ENCODE measurements at regions not wholly inside any gene's neighbourhood (a gene's known extent, or its start where the extent isn't known, plus 50 kb on each side); places are given as distances from the start of the nearest gene placed in this dataset.

DNA sequence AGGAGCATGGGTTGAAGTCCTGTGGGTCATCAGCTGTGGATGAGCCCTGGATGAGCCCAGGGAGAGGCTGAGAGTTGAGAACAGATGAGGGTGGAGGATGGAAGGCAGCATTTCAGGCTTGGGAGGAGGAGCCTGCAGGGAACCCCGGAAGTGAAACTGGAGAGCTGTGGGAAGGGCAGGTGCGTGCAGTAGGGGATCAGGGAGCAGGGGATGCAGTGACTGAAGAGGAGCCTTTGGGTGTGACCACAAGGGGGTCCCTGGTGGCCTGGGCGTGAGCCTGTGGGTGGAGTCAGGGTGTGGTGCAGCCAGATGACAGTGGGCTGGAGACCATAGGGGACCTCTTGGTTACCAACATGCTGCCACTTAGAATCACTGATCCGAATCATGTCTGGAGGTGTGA, 115.5 kb downstream of the PAPOLA start:
- Histone ChIP-seq H3K27ac (ENCODE audit: insufficient read depth, low read length, poor library complexity, severe bottlenecking) (no peak overlapping the region), H3K4me3 (ENCODE audit: insufficient read depth, low read depth, low read length, poor library complexity, severe bottlenecking) (no peak overlapping the region), H3K27me3 (replicated peaks; ENCODE audit: control insufficient read depth, insufficient read depth, low read length, poor library complexity, severe bottlenecking) (no peaks in the 10 kb centered on the region), H3K36me3 (ENCODE audit: control insufficient read depth, insufficient read depth, low read length) (no peaks in the 10 kb centered on the region), H3K9me3 (ENCODE audit: control insufficient read depth, low read length) (no peaks in the 10 kb centered on the region), H3K4me1 (ENCODE audit: control insufficient read depth, insufficient read depth, low read length, poor library complexity, severe bottlenecking) (no peaks in the 10 kb centered on the region)
- DNase-seq: no peak

GRCh38 chr14:96622926-96623325, 120.7 kb downstream of the PAPOLA start:
- no peak overlapping the region for H3K27ac ChIP-seq (ENCODE audit: insufficient read depth, low read length, poor library complexity, severe bottlenecking)
- H3K4me1 ChIP-seq (ENCODE audit: control insufficient read depth, insufficient read depth, low read length, poor library complexity, severe bottlenecking): no peaks in the 10 kb centered on the region
- no peak overlapping the region for H3K4me3 ChIP-seq (ENCODE audit: insufficient read depth, low read depth, low read length, poor library complexity, severe bottlenecking)
- DNase-seq: no peak
- H3K27me3 ChIP-seq (replicated peaks; ENCODE audit: control insufficient read depth, insufficient read depth, low read length, poor library complexity, severe bottlenecking): no peaks in the 10 kb centered on the region
- no peaks in the 10 kb centered on the region for H3K36me3 ChIP-seq (ENCODE audit: control insufficient read depth, insufficient read depth, low read length)
- no peaks in the 10 kb centered on the region for H3K9me3 ChIP-seq (ENCODE audit: control insufficient read depth, low read length)

DNA sequence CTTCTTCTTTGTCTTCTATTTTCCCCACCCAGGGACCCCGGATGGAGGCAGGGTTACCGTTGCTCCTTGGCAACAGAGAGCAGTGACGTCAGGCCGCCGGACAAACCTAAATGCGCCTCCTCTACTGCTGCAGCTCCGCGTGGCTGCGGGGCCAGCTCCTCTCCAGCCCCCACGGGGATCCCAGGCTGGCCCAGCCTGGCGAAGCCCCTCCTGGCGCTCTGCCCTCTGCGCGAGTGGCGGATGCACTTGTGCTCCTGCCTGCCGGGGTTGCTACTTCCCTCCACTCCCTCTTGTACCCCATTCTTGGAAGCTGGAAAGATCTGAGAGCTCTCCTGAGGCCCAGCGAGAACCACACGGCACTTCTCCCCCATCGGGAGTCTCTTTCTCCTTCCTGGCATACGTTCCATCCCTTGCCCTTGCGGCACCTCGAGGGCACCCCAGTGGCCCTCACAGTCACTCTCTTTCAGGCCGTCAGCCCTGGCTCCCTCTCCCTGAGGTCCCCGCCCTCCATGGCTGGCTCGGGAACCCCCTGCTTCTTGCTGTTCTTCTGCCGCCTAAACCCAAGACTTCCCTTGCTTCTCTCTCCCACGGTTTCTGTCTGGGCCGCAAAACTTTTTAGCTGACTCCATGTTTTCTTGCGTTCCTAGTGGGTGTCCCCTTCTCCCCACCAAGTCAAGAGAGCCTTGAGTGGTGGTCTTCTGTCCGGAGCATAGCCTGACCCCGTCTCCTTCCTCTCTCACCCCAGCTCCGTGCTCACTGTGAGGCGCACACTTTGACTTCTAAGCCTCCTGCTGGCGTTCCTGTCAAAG, 121.7 kb downstream of the PAPOLA start:
- Histone ChIP-seq H3K36me3 (ENCODE audit: control insufficient read depth, insufficient read depth, low read length) (no peaks in the 10 kb centered on the region), H3K27ac (ENCODE audit: insufficient read depth, low read length, poor library complexity, severe bottlenecking) (no peak overlapping the region), H3K9me3 (ENCODE audit: control insufficient read depth, low read length) (no peaks in the 10 kb centered on the region), H3K4me1 (ENCODE audit: control insufficient read depth, insufficient read depth, low read length, poor library complexity, severe bottlenecking) (no peaks in the 10 kb centered on the region), H3K27me3 (replicated peaks; ENCODE audit: control insufficient read depth, insufficient read depth, low read length, poor library complexity, severe bottlenecking) (no peaks in the 10 kb centered on the region), H3K4me3 (ENCODE audit: insufficient read depth, low read depth, low read length, poor library complexity, severe bottlenecking) (no peak overlapping the region)
- no peak for DNase-seq

DNA sequence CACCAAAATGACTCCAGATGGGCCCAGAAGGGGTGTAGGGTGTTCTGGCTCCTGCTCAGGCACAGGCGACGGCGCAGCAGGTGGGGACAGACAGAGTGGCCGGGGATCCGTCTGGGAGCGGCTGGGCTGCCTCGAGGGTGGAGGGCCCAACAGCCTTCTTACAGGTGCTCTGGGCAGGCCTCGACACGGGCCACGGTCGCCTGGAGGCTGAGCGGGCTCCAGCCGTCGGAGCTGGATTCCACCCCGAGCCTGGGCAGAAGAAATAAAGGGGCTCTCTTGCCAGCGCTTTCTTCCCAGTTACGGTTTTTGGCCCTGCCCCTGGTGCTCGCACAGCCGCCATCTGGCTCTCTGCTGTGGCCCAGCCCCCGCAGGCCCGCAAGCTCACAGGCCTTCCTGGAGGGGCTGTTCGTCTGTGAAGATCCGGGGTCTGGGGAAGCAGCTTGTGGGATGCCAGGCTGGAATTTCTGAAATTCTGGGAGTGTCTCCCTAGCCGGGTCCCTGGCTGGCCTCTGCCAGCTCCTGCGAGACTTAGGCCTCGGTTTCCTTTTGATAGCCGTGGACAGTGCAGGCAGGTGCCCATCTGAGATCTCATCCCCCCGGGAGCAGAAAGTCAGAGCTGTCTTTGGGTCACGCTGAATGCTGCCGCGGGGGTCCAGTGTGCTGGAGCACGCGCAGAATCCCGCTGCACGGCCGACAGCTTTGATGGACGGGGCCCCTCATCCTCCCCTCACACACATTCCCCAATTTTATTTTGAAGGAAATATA, 122.7 kb downstream of the PAPOLA start:
- DNase-seq: no peak
- no peak overlapping the region for H3K27ac ChIP-seq (ENCODE audit: insufficient read depth, low read length, poor library complexity, severe bottlenecking)
- H3K27me3 ChIP-seq (replicated peaks; ENCODE audit: control insufficient read depth, insufficient read depth, low read length, poor library complexity, severe bottlenecking): no peaks in the 10 kb centered on the region
- H3K9me3 ChIP-seq (ENCODE audit: control insufficient read depth, low read length): no peaks in the 10 kb centered on the region
- H3K4me3 ChIP-seq (ENCODE audit: insufficient read depth, low read depth, low read length, poor library complexity, severe bottlenecking): no peak overlapping the region
- no peaks in the 10 kb centered on the region for H3K36me3 ChIP-seq (ENCODE audit: control insufficient read depth, insufficient read depth, low read length)
- no peaks in the 10 kb centered on the region for H3K4me1 ChIP-seq (ENCODE audit: control insufficient read depth, insufficient read depth, low read length, poor library complexity, severe bottlenecking)

DNA sequence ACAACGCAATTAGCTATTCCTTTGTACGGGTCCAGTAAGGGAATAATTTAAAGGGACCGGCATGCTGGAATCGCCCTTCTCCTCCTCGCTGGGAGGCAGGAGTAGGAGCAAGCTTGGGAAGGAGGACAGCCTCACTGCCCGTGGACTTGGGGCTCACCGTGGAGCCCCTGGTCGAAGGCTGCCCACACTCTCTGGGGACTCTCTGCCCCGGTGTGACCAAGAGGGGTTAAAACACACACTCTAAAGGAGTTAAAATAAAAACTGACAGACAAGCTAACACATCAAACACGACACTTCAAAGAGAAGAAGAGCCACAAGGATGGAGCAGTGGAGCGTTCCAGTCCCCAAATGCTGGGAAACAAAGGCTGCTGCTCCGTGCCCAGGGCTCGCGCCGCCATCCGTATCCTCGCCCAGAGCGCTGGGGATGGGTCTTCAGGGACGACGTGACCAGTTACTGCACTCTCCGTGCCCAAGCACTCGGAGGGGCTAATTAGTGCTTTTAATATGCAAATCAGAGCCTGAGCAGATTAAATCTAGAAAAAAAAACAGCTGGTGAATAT, 123.3 kb downstream of the PAPOLA start:
- Histone ChIP-seq H3K27ac (ENCODE audit: insufficient read depth, low read length, poor library complexity, severe bottlenecking) (no peak overlapping the region), H3K9me3 (ENCODE audit: control insufficient read depth, low read length) (no peaks in the 10 kb centered on the region), H3K4me3 (ENCODE audit: insufficient read depth, low read depth, low read length, poor library complexity, severe bottlenecking) (no peak overlapping the region), H3K4me1 (ENCODE audit: control insufficient read depth, insufficient read depth, low read length, poor library complexity, severe bottlenecking) (no peaks in the 10 kb centered on the region), H3K27me3 (replicated peaks; ENCODE audit: control insufficient read depth, insufficient read depth, low read length, poor library complexity, severe bottlenecking) (no peaks in the 10 kb centered on the region), H3K36me3 (ENCODE audit: control insufficient read depth, insufficient read depth, low read length) (no peaks in the 10 kb centered on the region)
- DNase-seq: no peak

- no peaks in the 10 kb centered on the region for H3K4me1 ChIP-seq (ENCODE audit: control insufficient read depth, insufficient read depth, low read length, poor library complexity, severe bottlenecking)
- no peak for DNase-seq
- H3K27me3 ChIP-seq (replicated peaks; ENCODE audit: control insufficient read depth, insufficient read depth, low read length, poor library complexity, severe bottlenecking): no peaks in the 10 kb centered on the region
- no peaks in the 10 kb centered on the region for H3K36me3 ChIP-seq (ENCODE audit: control insufficient read depth, insufficient read depth, low read length)
- H3K4me3 ChIP-seq (ENCODE audit: insufficient read depth, low read depth, low read length, poor library complexity, severe bottlenecking): no peak overlapping the region
- H3K27ac ChIP-seq (ENCODE audit: insufficient read depth, low read length, poor library complexity, severe bottlenecking): no peak overlapping the region
- H3K9me3 ChIP-seq (ENCODE audit: control insufficient read depth, low read length): no peaks in the 10 kb centered on the region
Observed at GRCh38 chr14:96626121-96626768, 124.1 kb downstream of the PAPOLA start.

DNA sequence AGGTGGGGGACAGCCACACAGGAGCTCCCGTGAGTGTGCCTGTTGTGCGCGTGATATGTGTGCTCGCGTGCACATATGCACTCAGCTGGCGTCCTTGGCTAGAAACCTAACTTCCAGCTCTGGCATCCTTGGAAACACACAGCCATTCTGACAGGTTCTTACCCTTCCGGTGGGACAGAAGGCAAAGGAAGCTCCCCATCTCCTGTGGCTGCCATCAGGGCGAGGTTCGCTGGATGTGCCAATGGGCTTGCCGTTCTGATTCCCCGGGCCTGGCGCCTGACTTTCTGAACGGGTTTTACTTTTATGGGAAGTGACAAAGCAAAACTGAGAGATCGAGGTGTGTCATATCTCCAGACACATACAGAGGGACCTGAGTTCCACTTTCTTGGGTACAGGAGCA, 124.7 kb downstream of the PAPOLA start:
- Histone ChIP-seq H3K4me1 (ENCODE audit: control insufficient read depth, insufficient read depth, low read length, poor library complexity, severe bottlenecking) (no peaks in the 10 kb centered on the region), H3K4me3 (ENCODE audit: insufficient read depth, low read depth, low read length, poor library complexity, severe bottlenecking) (no peak overlapping the region), H3K27me3 (replicated peaks; ENCODE audit: control insufficient read depth, insufficient read depth, low read length, poor library complexity, severe bottlenecking) (no peaks in the 10 kb centered on the region), H3K27ac (ENCODE audit: insufficient read depth, low read length, poor library complexity, severe bottlenecking) (no peak overlapping the region), H3K36me3 (ENCODE audit: control insufficient read depth, insufficient read depth, low read length) (no peaks in the 10 kb centered on the region), H3K9me3 (ENCODE audit: control insufficient read depth, low read length) (no peaks in the 10 kb centered on the region)
- DNase-seq: no peak

GRCh38 chr14:96627386-96627785, 125.2 kb downstream of the PAPOLA start:
- Histone ChIP-seq H3K4me1 (ENCODE audit: control insufficient read depth, insufficient read depth, low read length, poor library complexity, severe bottlenecking) (no peaks in the 10 kb centered on the region), H3K9me3 (ENCODE audit: control insufficient read depth, low read length) (no peaks in the 10 kb centered on the region), H3K4me3 (ENCODE audit: insufficient read depth, low read depth, low read length, poor library complexity, severe bottlenecking) (no peak overlapping the region), H3K36me3 (ENCODE audit: control insufficient read depth, insufficient read depth, low read length) (no peaks in the 10 kb centered on the region), H3K27ac (ENCODE audit: insufficient read depth, low read length, poor library complexity, severe bottlenecking) (no peak overlapping the region), H3K27me3 (replicated peaks; ENCODE audit: control insufficient read depth, insufficient read depth, low read length, poor library complexity, severe bottlenecking) (no peaks in the 10 kb centered on the region)
- no peak for DNase-seq

- H3K27me3 ChIP-seq (replicated peaks; ENCODE audit: control insufficient read depth, insufficient read depth, low read length, poor library complexity, severe bottlenecking): no peaks in the 10 kb centered on the region
- H3K4me1 ChIP-seq (ENCODE audit: control insufficient read depth, insufficient read depth, low read length, poor library complexity, severe bottlenecking): no peaks in the 10 kb centered on the region
- H3K4me3 ChIP-seq (ENCODE audit: insufficient read depth, low read depth, low read length, poor library complexity, severe bottlenecking): no peak overlapping the region
- H3K9me3 ChIP-seq (ENCODE audit: control insufficient read depth, low read length): no peaks in the 10 kb centered on the region
- no peak for DNase-seq
- no peaks in the 10 kb centered on the region for H3K36me3 ChIP-seq (ENCODE audit: control insufficient read depth, insufficient read depth, low read length)
- H3K27ac ChIP-seq (ENCODE audit: insufficient read depth, low read length, poor library complexity, severe bottlenecking): no peak overlapping the region
Observed at GRCh38 chr14:96627811-96628775, 125.9 kb downstream of the PAPOLA start.
